ENCODE measurements at regions not wholly inside any gene's neighbourhood (a gene's known extent, or its start where the extent isn't known, plus 50 kb on each side); places are given as distances from the start of the nearest gene placed in this dataset.

- Histone ChIP-seq H2BK20ac (ENCODE audit: low read length) (no peak overlapping the region), H3K23ac (ENCODE audit: insufficient read length) (no peak overlapping the region), H3K14ac (ENCODE audit: insufficient read length) (no peak overlapping the region), H2AFZ (ENCODE audit: low read length) (no peak overlapping the region), H3K36me3 (ENCODE audit: control insufficient read depth in 2 of 4, insufficient read depth in 4 of 4, low read length in 3 of 4) (no peaks in the 10 kb centered on the region), H4K20me1 (replicated peaks in 1 of 2; ENCODE audit: control insufficient read depth in 1 of 2, insufficient read depth in 2 of 2, low read length in 2 of 2) (no peaks in the 10 kb centered on the region), H4K91ac (replicated peaks; ENCODE audit: insufficient read length, low read length) (no peak overlapping the region), H3K4me2 (ENCODE audit: insufficient read depth in 1 of 2, low read depth in 2 of 2, low read length in 2 of 2) (no peak overlapping the region), H3K4me3 (ENCODE audit: extremely low read depth in 1 of 4, insufficient read depth in 2 of 4, low read depth in 3 of 4, low read length in 4 of 4) (no peak overlapping the region), H2BK5ac (ENCODE audit: low read depth, low read length) (no peak overlapping the region), H3K79me2 (ENCODE audit: control insufficient read depth in 1 of 2, insufficient read depth in 2 of 2, low read length in 2 of 2) (no peaks in the 10 kb centered on the region), H3K4ac (replicated peaks; ENCODE audit: insufficient read length, low read depth, low read length) (no peak overlapping the region), H3K4me1 (replicated peaks in 1 of 4; ENCODE audit: control insufficient read depth in 3 of 4, insufficient read depth in 4 of 4, low read length in 3 of 4) (peaks cover 0 to 7% (median 7%) of the 10 kb centered on the region in 4 experiments; a peak in 3 of 7 replicates), H3K23me2 (ENCODE audit: low read depth, low read length) (no peaks in the 10 kb centered on the region), H3K18ac (ENCODE audit: extremely low read depth, low read length) (no peak overlapping the region), H4K8ac (ENCODE audit: extremely low read depth, insufficient read depth, low read length) (no peak overlapping the region), H3K9me3 (ENCODE audit: insufficient read depth in 2 of 2, low read depth in 1 of 2, low read length in 1 of 2) (no peaks in the 10 kb centered on the region), H2AK5ac (ENCODE audit: low read depth, low read length) (no peak overlapping the region), H3K9ac (replicated peaks in 1 of 4; ENCODE audit: extremely low read depth in 1 of 4, low read depth in 3 of 4, low read length in 3 of 4) (no peak overlapping the region), H3K79me1 (ENCODE audit: low read depth, low read length) (no peaks in the 10 kb centered on the region), H2BK12ac (ENCODE audit: low read depth, low read length) (no peak overlapping the region), H3K56ac (replicated peaks; ENCODE audit: insufficient read length, low read depth, low read length) (no peak overlapping the region), H3K27me3 (replicated peaks in 1 of 4; ENCODE audit: control insufficient read depth in 3 of 4, extremely low read depth in 1 of 4, insufficient read depth in 3 of 4, low read length in 3 of 4) (no peaks in the 10 kb centered on the region), H2BK15ac (ENCODE audit: low read length) (no peak overlapping the region), H4K5ac (ENCODE audit: insufficient read length, low read depth, low read length) (no peak overlapping the region), H3K27ac (ENCODE audit: low read depth, low read length) (no peak overlapping the region), H2BK120ac (replicated peaks; ENCODE audit: low read depth, low read length) (no peak overlapping the region)
- no peak for FAIRE-seq
- ChIA-PET CTCF (ENCODE audit: partially characterized antibody) (interaction anchor here (1.9 kb wide), 1 partner anchor 16 kb away, joined by 7 read pairs; no protein-coding TSS in a partner anchor), POLR2A (ENCODE audit: partially characterized antibody) (no interaction called here)
- DNase-seq (ENCODE audit: low read depth in 1 of 2, low spot score in 2 of 2): no peak
- 84% methylated on average over 2 of the region's 2 CpGs; no CpG with 5 or more reads in 1 of the 2 experiments for WGBS, 2 experiments (ENCODE audit: extremely low coverage in 1 of 2, insufficient coverage in 1 of 2, insufficient read length in 1 of 2, insufficient replicate concordance in 2 of 2, low coverage in 1 of 2, low lambda C conversion rate in 2 of 2, missing lambda C conversion rate in 1 of 2)
- TF ChIP-seq GABPA (IDR thresholded peaks at IDR 0.05; ENCODE audit: borderline replicate concordance, insufficient read depth, low read length): no peak
- no peak for TF ChIP-seq GTF2F1 (IDR thresholded peaks at IDR 0.05; ENCODE audit: borderline replicate concordance, low read depth, low read length)
- TF ChIP-seq KDM1A (IDR thresholded peaks at IDR 0.05; ENCODE audit: borderline replicate concordance, low read length): no peak
- no peak for TF ChIP-seq TAF7 (optimal IDR thresholded peaks at IDR 0.05; ENCODE audit: borderline replicate concordance, low read depth, low read length)
- no peak for TF ChIP-seq BACH1 (IDR thresholded peaks at IDR 0.05; ENCODE audit: low read length)
Measured at GRCh38 chr10:114709984-114710383, 51.9 kb upstream of the ABLIM1 start.
